T follicular helper cell (primary cell): ENCODE measurements at regions not wholly inside any gene's neighbourhood (a gene's known extent, or its start where the extent isn't known, plus 50 kb on each side); places are given as distances from the start of the nearest gene placed in this dataset.

ENCODE experiments used
- DNase-seq: peaks from one replicate; pipeline ENCODE4 v3.0.0-alpha.2; 2020; ENCODE audit warnings: low read depth

GRCh38 chr1:60173729-60174505 is 100.3 kb upstream of the C1orf87 start:
- DNase-seq: no peak

- DNase-seq: no peak
Measured at GRCh38 chr1:60173006-60173405, 99.4 kb upstream of the C1orf87 start.

GRCh38 chr1:60171801-60172200 is 98.2 kb upstream of the C1orf87 start:
- no peak for DNase-seq

GRCh38 chr1:60170709-60171108 is 97.1 kb upstream of the C1orf87 start:
- DNase-seq: no peak

GRCh38 chr1:60169206-60169605 is 95.6 kb upstream of the C1orf87 start:
- DNase-seq: no peak

DNA sequence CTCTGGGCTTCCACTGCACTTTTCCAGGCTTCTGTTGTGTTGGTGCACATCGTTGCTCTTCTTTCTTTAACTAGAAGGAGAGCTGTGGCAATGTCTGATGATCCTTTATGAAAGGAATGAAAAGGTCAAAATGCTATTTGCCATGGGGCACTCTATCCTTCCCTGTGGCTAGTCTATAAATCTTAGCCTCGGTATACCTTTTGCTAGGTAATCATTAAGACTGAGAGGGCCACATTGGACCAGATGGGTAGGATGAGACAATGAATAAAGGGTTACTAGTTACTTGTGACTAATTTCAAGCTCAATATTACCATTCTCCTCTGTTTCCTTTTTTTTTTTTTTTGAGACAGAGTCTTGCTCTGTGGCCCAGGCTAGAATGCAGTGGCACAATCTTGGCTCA is 89.4 kb upstream of the C1orf87 start:
- no peak for DNase-seq

GRCh38 chr1:60160141-60160540 is 86.6 kb upstream of the C1orf87 start:
- DNase-seq: no peak

DNA sequence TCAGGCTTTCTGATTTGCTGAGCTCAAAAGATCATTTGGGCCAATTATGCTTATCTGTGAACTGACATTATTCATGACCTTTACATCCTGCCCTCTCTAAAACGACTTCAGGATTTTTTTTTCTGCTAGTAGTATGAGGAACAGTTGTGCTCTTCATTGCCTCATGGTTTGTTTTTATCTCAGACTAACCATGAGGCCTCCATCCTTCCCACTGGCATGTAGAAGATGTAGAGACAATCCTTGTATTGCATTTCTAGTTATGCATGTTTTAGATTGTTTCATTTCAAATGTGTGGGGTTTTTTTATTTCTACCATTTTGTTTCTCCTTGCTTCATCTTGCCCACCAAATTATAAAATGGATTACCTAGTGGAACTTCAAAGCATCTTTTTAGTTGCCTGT is 82.8 kb upstream of the C1orf87 start:
- DNase-seq: no peak

GRCh38 chr1:60153961-60154360 is 80.4 kb upstream of the C1orf87 start:
- DNase-seq: no peak

DNA sequence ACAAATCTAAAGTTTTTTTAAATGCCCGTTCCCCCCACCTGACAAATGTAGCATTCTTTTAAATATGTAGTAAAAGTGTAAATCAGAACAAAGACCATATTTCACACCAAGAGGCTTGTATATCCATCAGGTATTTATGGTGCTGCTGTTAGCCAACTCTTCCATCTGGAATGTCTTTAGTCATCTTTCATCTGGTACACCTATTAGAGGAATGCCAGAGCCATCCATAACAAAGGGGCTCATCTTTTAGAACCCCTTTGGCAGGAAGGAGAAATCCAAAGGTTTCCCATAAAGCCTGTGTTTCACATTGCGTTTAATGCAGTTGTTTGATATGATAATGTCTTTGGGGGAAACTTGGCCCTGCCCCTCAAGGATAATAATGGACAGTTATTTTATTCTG is 79.3 kb upstream of the C1orf87 start:
- DNase-seq: no peak

DNA sequence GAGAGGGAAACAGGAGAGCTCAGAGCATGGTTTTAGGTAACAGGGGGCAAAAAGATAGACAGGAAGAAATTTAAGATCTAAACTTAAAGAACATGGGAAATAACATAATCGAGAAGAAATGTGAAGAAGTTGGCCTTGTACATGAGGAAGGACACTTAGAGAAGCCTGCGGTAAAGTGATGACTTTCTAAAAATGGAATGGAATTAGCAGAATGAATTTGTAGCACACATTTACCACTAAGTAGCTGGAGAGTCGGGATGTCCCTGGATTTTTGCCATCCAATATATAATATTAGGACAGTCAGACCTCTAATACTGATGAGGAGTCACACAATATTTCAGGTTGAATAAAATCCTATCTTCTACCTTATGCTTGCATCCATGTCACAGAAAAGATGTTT is 77.7 kb upstream of the C1orf87 start:
- no peak for DNase-seq

DNA sequence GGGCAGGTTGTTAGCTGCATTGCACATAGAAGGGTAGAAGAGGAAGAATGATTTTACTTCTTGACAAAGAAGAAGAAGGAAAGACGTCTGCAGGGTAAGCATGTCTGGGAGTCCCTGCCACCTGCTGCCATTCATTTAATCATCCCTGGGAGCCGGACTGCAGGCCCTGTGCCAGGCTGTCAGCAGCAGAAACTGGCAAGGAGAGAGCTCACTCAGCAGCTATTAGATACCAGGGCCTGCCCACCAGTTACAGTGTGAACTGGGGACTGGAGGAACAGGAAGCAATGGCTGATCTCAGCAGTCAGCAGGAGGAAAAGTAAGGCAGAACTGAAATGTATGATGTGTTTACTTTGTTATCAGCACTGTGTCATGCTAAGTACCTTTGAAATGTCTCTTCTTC is 75.7 kb upstream of the C1orf87 start:
- DNase-seq: no peak

DNA sequence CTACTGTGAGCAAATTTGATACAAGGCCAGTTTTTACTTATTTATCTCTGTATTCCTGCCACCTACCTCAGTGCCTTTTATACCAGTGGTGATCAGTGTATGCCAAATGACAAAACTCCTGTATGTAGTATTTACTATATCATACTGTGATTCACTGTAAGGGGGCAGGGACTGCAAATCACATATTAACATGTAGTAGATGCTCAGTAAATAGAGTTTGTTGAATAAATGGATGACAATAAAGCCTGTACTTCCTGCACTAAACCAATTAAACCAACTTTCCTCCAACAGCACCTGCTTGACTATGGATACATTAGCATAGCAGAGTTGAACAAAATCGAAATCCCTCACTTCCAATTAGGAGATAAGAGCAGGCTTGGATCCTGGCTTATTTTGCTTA is 73.3 kb upstream of the C1orf87 start:
- no peak for DNase-seq

DNA sequence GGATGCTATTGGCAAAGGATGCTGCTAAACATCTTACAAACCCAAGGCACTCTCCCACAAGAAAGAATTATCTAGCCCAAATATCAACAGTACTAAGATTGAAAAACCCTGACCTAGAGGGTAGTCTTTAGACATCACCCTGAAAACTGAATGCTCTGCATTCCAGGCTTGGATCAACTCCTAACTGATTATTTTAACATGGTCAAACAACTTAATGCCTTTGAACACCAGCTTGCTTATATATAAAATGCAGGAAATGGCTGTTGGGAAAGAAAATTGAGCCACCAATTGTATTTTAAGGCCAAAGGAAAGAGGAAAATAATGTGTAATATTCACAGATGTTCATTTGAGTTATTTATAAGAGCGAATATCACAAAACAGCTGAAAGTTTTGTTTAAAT is 72.2 kb upstream of the C1orf87 start:
- no peak for DNase-seq

DNA sequence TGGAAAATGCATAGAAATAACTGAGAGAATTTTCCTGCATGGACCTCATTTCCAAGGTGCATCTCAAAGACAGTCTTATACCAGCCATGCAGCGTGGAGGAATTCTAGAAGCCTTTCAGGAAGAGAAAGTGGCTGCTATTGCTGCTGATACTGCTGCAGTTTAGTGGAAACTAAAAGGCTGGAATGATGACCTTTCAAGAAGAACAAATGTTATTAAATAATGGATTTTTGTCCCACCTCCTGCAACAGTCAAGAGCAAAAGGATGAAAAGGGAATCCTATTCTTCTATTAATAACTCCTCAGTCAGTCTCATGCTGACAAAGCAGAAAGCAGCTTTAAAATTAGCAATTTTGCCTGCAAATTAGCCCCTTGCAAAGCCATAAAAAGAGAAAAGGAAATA is 68.2 kb upstream of the C1orf87 start:
- no peak for DNase-seq

GRCh38 chr1:60141276-60141675 is 67.7 kb upstream of the C1orf87 start:
- no peak for DNase-seq

DNA sequence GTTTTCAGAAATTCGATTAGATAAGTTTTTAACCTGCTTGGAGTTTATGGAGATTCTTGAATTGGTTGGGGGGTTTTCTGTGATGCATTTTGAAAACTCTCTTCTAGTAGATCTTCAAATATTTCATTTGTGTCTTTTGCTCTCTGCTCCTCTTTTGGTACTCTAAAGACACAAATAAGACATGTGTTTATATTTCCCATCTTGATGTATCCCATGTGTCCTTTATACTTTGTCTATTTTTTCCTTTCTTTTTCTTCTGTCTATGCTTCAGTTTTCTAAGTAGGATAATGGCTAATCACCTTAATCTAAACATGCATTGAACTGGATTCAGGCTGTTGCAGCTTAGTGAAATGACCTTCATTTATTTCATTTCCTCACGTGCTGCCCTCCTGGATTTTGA is 63.8 kb upstream of the C1orf87 start:
- DNase-seq: no peak

GRCh38 chr1:60136395-60136794 is 62.8 kb upstream of the C1orf87 start:
- no peak for DNase-seq

GRCh38 chr1:60134716-60135115 is 61.1 kb upstream of the C1orf87 start:
- no peak for DNase-seq

GRCh38 chr1:60133848-60134247 is 60.3 kb upstream of the C1orf87 start:
- no peak for DNase-seq

DNA sequence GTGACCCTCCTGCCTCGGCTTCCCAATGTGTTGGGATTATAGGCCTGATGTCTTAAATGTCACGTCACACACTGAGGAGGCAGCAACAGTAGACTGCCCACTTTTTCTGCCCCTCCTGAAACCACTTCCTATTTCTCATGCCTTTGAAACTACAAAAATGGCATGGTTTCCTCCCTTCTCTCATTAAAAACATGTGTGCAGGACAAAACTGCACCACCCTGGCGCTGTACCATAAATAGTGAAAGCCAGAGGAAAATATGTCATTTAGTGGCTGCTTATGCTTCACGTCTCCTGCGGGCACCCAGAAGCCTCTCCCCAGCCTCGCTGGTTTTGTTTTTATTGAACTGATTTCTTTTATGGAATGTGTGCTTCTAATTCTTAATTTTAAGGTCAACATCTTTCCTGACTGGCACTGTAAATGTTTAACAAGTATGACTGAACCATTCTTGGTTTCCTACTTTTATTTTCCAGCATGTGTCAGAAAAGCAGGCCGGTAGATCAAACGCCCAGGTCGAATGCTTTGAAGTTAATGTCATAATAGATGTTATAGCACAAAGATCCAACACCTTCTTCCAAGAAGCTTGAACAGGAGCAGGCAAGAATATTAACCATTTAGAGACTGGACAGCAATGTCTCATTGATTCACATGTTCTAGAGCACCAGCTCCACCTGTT is 59.6 kb upstream of the C1orf87 start:
- DNase-seq: no peak

- DNase-seq: no peak
Measured at GRCh38 chr1:60132108-60132507, 58.5 kb upstream of the C1orf87 start.

DNA sequence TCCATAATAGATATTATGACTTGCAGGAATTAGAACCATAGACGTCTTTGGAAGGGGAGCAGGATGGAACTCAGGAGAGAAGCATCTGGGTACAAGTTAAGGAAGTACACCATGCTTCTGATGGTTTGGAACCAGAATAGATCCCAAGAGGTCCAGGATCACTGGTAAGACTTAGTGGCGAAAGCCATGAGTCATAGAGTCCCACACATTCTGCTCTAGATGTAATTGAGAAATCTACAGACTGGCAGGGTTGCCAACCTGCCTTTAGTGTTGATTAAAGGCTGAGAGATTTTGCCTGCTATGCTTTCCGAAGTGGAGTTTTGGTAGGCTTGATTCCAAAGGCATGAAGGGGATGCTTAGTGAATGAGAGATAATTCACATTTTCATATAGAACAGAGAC is 57.1 kb upstream of the C1orf87 start:
- DNase-seq: no peak

GRCh38 chr1:60129911-60130310 is 56.3 kb upstream of the C1orf87 start:
- DNase-seq: no peak
